NCI-H1048 (cell line): ENCODE measurements at regions not wholly inside any gene's neighbourhood (a gene's known extent, or its start where the extent isn't known, plus 50 kb on each side); places are given as distances from the start of the nearest gene placed in this dataset.
"Not testable (repeated sequence)": the region's sequence is repeated elsewhere in the genome, so short reads cannot be mapped to it uniquely, and the experiment has no call there.

Experiments
- DNase-seq: peaks from one replicate; lab custom pipeline; 2025; lab: John Stamatoyannopoulos, UW

DNA sequence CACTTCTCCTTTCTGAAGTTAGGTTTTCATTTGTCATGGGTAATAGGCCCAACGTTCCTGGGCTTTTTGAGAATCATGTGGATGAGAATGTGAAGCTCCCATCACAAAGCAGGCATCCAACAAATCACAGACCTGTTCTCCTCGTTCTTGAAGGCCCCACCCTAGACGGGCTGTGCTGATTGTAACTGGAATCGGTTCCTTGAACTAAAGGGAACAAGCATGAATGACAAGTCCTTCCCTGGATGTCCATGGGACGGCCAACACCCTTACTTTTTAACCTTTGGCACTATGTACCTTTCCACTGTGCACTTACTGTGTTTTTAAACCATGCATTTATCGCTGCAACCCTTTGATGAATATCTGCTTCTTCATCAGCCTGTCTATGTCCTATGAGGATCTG lies 438.2 kb downstream of the CD83 start:
- DNase-seq = no peak

DNA sequence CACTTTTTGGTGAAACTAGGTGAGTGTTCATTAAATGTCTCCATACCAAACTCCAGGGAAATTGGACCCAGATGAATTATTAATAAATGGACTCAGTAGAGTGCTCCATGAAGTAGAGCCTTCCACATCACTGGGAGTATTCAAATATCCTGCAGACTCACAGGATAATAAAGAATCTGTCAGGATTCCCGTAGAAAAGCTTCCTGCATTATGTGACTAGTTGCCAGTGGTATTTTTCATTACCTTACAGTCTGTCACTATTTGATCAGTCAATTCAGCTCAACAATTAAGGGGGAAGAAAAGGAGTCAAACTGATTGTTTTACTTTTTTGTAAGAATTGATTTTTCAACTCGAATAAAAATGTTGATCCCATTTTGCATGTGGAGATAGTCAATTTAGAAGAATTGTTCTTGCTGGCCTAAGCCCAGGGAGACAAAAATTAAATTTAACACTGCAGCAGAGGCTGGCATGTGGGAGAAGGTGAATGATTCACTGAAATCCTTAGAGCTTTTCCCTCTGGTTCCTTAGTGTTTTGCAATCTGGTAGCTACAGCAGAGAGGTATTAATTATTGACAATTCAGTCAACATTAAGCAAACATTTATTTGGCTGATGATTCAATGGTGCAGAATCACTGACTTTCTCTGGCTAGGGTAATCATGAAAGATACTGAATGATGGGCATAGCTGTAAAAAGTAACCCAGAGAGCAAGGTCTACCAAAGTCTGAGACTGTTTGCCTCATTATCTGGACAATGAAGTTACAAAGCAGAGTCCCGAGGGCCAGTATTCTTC lies 442.4 kb downstream of the CD83 start:
- DNase-seq = no peak

DNA sequence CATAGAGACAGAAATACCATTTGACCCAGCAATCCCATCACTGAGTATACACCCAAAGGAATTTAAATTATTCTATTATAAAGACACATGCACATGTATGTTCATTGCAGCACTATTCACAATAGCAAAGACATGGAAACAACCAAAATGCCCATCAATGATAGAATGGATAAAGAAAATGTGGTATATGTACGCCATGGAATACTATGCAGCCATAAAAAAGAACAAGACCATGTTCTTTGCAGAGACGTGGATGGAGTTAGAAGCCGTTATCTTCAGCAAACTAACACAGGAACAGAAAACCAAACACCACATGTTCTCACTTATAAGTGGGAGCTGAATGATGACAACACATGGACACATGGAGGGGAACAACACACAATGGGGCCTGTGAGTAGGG lies 444.0 kb downstream of the CD83 start:
- not testable (repeated sequence) for DNase-seq

DNA sequence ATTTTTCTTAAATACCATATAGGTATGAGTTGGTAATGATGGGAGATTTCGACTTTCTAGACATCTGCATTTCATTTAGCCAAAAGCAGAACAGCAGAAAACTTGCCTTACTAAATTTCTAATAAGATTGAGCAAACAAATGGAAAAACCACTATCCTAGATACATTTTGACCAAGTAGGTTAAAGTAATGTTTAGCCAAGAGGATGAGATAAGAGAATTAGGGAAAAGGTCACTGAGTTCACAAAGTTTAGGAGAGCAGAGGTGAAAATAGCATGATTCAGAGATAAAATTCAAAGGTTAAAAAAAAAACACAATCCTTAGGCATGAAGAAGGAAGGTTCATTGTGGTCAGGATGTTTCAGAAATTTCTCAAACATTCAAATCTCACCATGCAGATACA lies 450.3 kb downstream of the CD83 start:
- DNase-seq = no peak

DNA sequence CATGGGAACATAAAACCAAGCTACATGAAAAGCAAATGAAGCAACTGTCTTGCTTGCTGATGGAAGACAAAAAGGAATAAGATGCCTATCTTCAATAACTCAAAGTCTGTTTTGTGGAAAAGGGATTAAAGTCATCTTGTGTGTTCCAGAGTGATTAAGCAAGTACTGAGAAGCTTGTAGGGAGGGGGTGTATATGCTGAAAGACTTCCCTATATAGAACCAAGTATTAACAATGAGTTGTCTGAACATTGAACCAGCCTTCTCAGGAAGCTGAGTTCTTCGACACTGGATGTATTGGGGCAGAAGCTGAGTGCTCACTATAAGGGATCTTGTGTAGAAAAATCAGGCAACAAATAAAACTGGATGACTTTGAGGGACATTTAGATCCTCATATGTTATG lies 451.8 kb downstream of the CD83 start:
- DNase-seq = no peak

DNA sequence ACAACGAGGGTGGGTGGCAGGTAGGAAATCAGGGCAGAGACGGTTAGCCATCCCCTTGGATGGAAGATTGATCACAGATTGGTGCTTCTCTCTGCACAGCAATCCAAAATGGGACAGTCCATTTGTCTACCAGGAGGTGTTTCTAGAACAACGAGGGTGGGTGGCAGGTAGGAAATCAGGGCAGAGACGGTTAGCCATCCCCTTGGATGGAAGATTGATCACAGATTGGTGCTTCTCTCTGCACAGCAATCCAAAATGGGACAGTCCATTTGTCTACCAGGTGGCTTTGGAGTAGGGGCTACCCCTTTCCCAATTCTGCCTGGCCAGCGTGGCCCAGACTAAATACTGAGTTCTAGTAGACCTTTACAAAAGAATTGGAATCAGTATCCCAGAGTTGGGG lies 452.3 kb downstream of the CD83 start:
- not testable (repeated sequence) for DNase-seq

DNA sequence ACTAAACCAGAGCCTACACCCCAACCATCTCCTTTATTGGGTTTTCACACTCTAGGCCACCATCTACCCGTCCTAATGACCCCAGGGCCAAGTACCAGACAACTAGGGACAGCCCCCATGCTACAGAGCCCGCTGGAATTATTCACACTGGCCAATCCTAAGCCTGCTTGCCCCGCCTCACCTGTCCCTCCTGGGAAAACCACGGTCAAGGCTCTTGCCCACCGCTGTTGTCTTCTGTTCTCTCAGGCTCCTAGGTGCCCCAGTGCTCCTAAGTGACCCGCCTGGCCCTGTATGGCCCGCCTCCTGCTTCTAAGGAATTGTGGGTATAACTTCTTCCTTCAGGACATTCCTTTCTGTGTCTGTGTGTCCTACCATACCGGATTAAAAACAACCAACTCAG lies 453.4 kb downstream of the CD83 start:
- no peak for DNase-seq

DNA sequence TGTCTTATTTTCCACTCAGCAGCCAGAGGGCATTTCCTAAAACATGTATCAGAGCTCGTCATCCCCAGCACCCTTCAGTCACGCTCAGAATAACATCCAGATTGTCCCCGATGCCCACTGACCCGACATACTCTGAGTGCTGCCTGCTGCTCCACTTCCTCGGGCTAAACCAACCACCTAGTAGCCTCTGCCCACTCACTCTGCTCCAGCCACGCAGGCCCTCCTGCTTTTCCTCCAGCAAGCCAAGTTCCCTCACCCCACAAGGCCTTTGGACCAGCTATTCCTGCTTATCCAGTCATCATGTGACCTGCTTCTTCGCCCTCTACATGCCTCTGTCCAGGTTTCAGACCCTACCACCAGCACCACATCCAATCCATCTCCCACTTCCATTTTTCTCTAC lies 454.2 kb downstream of the CD83 start:
- DNase-seq = no peak

DNA sequence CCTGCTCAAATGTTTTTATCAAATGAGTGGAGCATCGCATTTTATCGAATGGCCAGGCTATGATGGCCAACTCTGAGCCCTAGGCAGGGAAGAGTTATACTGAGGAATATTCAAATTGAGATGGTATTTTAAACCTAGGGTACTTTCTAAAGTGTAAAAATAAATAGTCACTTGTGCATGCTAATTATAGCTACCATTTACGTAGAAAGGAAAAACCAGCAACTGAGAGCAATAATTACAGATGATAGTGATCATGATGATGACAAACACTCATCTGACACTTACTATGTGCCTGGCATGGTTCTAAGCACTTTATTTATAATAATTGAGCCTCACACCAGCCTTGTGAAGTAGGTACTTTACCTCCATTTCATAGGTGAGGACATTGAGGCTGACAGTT lies 455.7 kb downstream of the CD83 start:
- no peak for DNase-seq

DNA sequence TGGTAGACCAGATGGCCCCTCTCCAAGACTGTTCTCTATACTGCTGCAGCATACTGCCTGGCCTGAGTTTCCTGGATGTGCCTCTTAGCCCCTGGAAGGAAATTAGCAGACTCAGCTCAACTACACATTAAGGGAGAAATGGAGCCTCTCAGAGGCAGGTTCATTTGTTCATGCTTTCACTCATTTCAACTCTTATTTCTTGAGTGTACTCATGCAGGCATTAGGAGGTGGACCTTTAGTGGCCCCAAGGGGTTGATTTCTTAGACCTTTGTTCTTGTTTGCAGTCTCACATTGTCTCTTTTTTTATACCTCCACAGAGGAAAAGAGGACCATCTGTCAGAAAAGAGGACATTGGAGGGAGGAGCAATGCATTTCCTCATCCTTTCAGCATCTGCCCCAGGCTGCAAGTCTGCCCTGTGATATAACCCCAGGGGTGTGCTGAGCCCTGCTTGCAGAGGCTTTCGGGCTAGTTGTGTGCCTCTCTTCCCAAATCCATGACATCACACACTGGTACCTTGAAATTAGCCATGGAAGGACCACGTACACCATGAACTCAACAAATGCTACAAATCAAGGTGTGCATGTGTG lies 456.2 kb downstream of the CD83 start:
- DNase-seq = no peak

DNA sequence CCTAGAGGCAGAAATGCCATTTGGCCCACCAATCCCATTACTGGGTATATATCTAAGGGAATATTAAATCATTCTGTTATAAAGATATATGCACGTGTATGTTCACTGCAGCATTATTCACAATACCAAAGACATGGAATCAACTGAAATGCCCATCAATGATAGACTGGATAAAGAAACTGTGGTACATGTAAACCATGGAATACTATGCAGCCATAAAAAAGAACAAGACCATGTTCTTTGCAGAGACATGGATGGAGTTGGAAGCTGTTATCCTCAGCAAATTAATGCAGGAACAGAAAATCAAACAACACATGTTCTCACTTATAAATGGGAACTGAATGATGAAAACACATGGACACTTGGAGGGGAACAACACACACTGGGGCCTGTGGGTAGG lies 458.4 kb downstream of the CD83 start:
- no peak for DNase-seq

DNA sequence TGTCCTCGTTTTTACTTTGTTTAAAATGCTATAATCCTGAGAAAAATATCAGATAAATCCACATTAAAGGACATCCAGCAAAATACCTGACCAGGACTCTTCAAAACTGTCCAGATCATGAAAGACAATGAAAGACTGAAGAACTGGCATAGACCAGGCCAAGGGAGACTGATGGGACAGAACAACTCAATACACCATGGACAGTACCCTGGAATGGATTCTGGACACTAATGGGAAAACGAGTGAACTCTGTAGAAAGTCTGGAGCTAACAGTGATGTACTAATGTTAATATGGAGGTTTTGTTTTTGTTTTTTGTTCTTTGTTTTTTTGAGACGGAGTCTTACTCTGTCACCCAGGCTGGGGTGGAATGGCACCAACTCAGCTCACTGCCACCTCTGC lies 461.4 kb downstream of the CD83 start:
- no peak for DNase-seq

DNA sequence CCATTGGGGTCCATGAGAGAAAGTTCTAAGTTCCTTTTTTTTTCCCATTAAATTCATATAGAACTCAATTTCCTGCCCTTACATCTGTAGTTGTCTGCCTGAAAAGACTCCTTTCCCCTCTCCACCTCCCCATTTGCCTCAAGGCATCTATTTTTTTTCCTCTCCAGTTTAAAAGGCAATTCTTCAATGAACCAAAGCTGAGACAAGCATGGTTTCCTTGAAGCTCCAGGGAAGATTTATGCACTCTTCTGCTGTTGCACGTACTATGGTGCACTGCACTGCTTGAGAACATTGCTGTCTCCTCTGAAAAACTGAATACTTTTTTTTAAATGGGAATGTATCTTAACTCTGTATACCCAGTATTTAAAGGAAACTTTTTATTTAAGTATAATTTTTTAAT lies 465.2 kb downstream of the CD83 start:
- no peak for DNase-seq

DNA sequence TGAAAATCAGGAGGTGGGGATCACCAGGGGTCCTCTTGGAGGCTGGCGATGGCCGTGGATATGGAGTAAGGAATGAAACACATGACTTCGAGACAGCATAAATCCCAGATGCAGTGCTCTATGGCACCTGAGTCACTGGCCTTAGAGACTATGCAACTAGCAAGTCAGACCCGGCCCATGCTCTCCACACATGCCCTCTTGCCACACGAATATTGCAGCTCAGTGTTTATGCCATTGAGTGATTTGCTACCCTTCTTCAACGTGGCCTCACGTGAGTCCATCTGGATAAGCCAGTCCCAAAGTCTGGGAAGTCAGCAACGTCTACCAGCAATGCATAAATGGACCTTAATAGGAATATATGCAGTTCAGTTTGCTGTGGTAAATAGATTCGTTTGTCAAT lies 466.3 kb downstream of the CD83 start:
- no peak for DNase-seq

DNA sequence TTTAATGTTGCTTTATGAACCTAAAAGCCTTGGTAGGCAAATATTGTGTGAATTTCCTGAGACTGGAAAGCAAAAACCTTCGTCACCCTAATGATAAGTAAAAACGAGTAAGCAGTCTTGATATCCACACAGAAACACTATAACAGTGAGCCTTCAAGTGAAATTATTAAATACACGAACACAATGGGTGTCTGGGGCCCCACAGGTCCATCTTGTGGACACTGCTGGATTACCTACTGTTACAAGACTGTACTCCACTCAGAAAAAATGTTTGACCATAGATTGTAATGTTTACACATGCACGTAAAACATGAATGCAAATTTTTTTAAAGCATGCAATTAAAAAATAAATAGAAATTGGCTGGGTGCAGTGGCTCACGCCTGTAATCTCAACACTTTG lies 466.9 kb downstream of the CD83 start:
- no peak for DNase-seq

DNA sequence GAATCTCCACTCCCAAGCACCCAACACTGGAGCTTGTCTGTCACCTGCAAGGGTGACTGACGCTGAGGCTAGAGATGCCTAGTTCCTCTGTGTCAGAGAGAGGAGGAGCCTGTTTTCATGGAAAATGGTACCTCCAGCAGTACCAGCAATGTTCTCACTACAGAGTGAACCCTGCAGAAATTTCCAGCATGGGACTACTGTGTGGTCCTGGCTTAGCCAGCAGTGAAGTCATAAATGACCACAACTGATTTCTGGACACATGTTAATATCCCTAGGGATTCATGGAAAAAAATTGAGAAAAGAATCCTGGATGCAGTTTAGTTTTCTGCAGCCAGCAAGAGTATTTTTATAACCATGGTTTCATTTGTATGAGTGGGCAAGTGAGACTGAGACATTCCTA lies 468.1 kb downstream of the CD83 start:
- DNase-seq = no peak

DNA sequence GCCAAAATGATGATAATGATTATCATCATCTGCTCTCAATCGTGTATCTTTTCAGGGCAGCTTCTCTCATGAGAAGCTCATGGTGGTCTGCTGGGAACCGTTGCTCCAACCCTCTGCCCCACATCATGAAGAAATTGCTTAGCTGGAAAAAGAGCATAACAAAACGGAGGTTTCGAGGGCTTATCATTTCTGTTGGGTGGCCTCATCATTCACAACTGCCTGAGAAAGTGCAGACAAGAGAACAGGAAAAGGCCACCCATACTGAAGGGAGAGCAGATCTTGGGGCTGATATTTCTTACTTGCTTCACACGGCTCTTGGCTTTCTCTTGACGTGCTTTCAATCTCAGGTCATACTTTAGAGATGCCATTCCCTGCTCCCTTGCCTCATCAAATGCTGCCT lies 471.6 kb downstream of the CD83 start:
- DNase-seq = no peak

DNA sequence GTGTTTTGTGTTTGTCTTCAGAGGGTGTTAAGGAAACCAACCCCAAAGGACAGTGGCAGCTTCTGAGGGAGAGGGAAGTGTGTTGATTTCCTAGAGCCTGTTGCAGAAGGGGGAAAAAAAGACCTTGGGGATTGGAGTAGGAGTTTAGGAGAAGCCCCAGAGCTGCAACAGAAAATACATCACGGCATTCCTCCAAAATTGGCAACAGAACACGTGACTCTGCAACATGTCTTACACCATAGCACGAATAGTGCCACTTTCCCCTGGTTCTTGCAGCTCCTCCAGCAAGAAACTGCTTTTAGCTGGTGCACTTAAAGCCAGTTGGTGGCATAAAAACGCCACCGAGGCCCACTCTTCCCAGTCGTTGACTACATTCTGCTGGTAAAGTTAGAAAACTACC lies 473.0 kb downstream of the CD83 start:
- DNase-seq = no peak

DNA sequence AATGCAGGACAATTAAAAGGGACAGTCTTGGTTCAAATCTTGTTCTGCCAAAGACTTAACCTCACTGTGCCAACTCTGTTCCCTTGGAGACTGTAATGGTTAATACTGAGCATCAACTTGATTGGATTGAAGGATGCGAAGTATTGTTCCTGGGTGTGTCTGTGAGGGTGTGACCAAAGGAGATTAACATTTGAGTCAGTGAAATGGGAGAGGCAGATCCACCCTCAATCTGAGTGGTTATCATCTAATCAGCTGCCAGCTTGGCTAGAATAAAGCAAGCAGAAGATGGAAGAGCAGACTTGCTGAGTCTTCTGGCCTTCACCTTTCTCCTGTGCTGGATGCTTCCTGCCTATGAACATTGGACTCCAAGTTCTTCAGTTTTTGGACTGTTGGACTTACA lies 474.4 kb downstream of the CD83 start:
- DNase-seq = no peak

DNA sequence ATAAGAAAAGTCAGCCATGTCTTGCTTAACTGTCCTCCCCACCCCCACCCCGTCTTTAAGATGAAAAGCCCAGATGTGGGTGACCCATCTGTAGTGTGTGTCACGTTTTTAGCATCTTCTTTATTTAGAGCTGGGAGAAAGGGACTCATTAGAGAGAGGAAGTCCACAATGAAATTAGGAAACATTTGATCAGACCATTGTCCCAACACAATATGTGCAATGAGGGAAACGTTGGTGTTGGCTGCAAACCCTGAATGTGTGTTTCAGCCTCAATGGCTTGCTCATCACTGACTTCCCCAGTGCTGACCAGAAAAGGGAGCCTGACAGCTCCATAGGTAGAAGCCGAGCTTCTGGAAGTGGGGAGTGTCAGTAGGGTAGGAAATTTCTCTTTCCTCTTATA lies 475.7 kb downstream of the CD83 start:
- no peak for DNase-seq

DNA sequence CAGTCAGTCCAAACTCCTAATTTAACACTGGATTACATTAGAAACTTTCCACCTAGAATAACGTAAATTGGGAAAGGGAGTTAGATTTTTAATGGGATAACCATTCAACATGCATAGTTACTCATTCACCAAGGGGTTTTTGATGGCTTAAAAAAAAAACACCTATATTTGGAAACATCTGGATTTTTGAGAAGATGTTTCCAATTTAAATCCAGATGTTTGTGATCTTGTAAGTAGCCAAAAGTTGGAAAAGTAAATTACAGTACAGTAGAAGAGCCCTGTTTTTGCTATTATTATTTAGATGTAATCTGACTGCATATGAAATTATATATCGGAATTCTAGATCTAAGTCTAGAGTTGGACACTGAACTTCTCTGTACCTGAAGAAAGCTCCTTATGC lies 478.2 kb downstream of the CD83 start:
- no peak for DNase-seq

DNA sequence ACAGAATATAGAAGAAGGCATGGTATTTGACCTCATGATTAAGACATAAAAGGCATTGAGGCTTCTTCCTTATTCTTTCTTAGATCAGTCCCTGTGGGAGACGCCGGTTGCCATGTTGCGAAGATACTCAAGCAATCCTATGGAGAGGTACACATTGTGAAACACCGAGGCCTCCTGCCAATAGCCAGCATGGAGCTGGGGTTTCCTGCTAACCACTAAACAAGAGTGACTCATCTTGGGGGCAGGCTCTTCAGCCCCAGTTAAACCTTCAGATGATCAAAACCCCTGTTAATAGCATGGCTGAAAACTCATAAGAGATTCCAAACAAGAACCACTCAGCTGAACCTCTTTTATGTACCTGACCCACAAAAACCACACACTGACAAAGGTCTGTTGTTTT lies 478.8 kb downstream of the CD83 start:
- DNase-seq = no peak

DNA sequence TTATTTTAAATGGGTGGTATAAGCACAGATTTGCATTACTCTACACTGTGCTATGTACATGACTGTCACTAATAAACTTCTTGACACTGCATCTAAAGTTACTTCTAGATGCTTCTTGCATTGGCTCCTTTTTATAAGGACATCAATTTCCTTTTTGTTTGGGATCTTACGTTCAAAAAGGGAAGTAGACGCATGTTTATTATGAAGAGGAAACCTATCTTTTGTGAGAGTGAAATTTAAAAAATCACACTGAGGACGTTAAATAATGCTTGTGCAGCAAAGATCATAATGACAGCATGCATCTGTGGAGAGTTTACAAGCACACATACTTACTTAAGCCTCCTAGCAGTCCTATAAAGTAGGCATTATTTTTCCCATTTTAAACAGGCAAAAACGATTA lies 479.5 kb downstream of the CD83 start:
- DNase-seq = no peak
